ENCODE measurements at regions not wholly inside any gene's neighbourhood (a gene's known extent, or its start where the extent isn't known, plus 50 kb on each side); places are given as distances from the start of the nearest gene placed in this dataset.

DNA sequence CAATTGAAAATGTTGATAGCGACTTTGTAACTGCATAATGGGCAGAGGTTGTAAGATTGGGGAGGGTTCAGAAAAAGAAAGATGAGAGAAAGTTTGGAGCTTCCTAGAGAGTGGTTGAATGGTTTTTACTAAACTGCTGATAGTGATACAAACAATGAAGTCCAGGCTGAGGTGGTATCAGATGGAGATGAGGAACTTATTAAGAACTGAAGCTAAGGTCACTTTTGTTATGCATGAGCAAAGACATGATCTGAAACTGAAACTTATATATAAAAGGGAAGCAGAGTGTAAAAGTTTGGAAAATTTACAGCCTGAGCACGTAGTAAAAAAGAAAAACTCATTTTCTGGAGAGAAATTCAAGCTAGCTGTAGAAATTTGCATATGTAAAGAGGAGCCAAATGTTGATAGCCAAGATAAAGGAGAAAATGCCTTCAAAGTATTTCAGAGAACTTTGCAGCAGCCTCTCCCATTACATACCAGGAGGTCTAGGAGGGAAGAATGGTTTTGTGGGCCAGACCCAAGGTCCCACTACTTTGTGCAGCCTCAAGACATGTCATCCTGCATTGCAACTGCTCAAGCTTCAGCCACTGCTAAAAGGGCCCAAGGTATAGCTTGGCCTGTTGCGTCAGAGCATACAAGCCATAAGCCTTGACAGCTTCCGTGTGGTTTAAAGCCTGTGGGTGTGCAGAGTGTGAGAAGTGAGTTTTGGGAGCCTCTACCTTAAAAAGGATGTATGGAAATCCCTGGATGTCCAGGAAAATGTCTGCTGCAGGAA lies 843.9 kb downstream of the AMY1C start:
- no peak for TF ChIP-seq POLR2AphosphoS5 (IDR thresholded peaks at IDR 0.05; ENCODE audit: low read depth, low read length)
- TF ChIP-seq TAF1 (IDR thresholded peaks at IDR 0.05; ENCODE audit: borderline replicate concordance, insufficient read depth, low read length), result no peak
